HG03175 (cell line): ENCODE measurements at regions not wholly inside any gene's neighbourhood (a gene's known extent, or its start where the extent isn't known, plus 50 kb on each side); places are given as distances from the start of the nearest gene placed in this dataset.
"Not testable (repeated sequence)": the region's sequence is repeated elsewhere in the genome, so short reads cannot be mapped to it uniquely, and the experiment has no call there.

Source experiments
- ATAC-seq: cut with Tn5 transposase; IDR thresholded peaks from one replicate; pipeline ENCODE4 v1.9.1; 2021; ENCODE audit warnings: mild to moderate bottlenecking, moderate library complexity; ENCODE audit not compliant: unreplicated experiment

- no peak for ATAC-seq
These were observed 101.9 kb upstream of the LMCD1 start for GRCh38 chr3:8399686-8400085.

GRCh38 chr3:8400911-8401310 lies 100.7 kb upstream of the LMCD1 start:
- ATAC-seq = no peak

- ATAC-seq = no peak
These were observed 97.6 kb upstream of the LMCD1 start for GRCh38 chr3:8403996-8404395.

GRCh38 chr3:8405144-8405543 lies 96.5 kb upstream of the LMCD1 start:
- no peak for ATAC-seq

GRCh38 chr3:8406479-8406878 lies 95.1 kb upstream of the LMCD1 start:
- no peak for ATAC-seq

GRCh38 chr3:8413337-8413926 lies 88.2 kb upstream of the LMCD1 start:
- ATAC-seq = no peak

- no peak for ATAC-seq
These were observed 84.7 kb upstream of the LMCD1 start for GRCh38 chr3:8416965-8417364.

- no peak for ATAC-seq
These were observed 81.0 kb upstream of the LMCD1 start for GRCh38 chr3:8420612-8421011.

GRCh38 chr3:8421267-8421666 lies 80.4 kb upstream of the LMCD1 start:
- ATAC-seq = no peak

GRCh38 chr3:8421711-8422110 lies 79.9 kb upstream of the LMCD1 start:
- no peak for ATAC-seq

GRCh38 chr3:8423307-8423706 lies 78.3 kb upstream of the LMCD1 start:
- ATAC-seq = no peak

- ATAC-seq = no peak
These were observed 77.3 kb upstream of the LMCD1 start for GRCh38 chr3:8424281-8424680.

- no peak for ATAC-seq
These were observed 64.8 kb upstream of the LMCD1 start for GRCh38 chr3:8436661-8437287.

GRCh38 chr3:8438507-8439079 lies 63.0 kb upstream of the LMCD1 start:
- no peak for ATAC-seq

GRCh38 chr3:8440142-8440541 lies 61.5 kb upstream of the LMCD1 start:
- ATAC-seq = not testable (repeated sequence)

- no peak for ATAC-seq
These were observed 59.6 kb upstream of the LMCD1 start for GRCh38 chr3:8441969-8442559.

GRCh38 chr3:8442993-8443650 lies 58.5 kb upstream of the LMCD1 start:
- ATAC-seq = no peak

GRCh38 chr3:8443829-8444791 lies 57.5 kb upstream of the LMCD1 start:
- ATAC-seq = peak; percentile 54

GRCh38 chr3:8444883-8445282 lies 56.7 kb upstream of the LMCD1 start:
- no peak for ATAC-seq

- no peak for ATAC-seq
These were observed 55.8 kb upstream of the LMCD1 start for GRCh38 chr3:8445861-8446260.

- ATAC-seq = no peak
These were observed 54.8 kb upstream of the LMCD1 start for GRCh38 chr3:8446845-8447244.
